ENCODE measurements at regions not wholly inside any gene's neighbourhood (a gene's known extent, or its start where the extent isn't known, plus 50 kb on each side); places are given as distances from the start of the nearest gene placed in this dataset.

DNA sequence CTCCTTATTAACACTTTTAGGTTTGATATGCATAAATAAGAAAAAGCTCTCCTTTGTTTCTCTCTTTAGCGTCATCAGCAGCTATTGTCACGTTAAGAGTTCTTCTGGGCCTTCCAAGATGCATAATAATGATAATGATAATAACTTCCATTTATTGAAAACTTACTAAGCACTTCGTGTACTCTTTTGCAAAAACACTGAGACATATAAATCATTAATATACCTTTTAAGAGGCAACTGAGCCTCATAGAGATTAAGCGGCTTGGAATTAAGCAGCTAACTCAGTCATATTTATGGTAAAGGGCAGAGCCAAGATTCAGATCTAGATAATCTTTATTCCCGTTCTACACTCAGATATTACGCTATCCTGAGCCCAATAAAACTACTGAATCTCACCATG, 1105.1 kb downstream of the OLFM4 start:
- H3K36me3 ChIP-seq: no peaks in the 10 kb centered on the region
- 66 to 75% (median 69%) methylated on average over 6 of the region's 6 CpGs for WGBS, 5 donors
- intact Hi-C loops (cut with DNase I; ENCODE audit: low total_unique reads): no loop called here
- H3K9me3 ChIP-seq: no peaks in the 10 kb centered on the region
- no peak overlapping the region for H3K27ac ChIP-seq
- no peak overlapping the region for H3K4me3 ChIP-seq
- TF ChIP-seq, protein P1, sequence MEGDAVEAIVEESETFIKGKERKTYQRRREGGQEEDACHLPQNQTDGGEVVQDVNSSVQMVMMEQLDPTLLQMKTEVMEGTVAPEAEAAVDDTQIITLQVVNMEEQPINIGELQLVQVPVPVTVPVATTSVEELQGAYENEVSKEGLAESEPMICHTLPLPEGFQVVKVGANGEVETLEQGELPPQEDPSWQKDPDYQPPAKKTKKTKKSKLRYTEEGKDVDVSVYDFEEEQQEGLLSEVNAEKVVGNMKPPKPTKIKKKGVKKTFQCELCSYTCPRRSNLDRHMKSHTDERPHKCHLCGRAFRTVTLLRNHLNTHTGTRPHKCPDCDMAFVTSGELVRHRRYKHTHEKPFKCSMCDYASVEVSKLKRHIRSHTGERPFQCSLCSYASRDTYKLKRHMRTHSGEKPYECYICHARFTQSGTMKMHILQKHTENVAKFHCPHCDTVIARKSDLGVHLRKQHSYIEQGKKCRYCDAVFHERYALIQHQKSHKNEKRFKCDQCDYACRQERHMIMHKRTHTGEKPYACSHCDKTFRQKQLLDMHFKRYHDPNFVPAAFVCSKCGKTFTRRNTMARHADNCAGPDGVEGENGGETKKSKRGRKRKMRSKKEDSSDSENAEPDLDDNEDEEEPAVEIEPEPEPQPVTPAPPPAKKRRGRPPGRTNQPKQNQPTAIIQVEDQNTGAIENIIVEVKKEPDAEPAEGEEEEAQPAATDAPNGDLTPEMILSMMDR (IDR thresholded peaks at IDR 0.05): no peak
- TF ChIP-seq POLR2A (IDR thresholded peaks at IDR 0.05) (no peak), POLR2AphosphoS5 (IDR thresholded peaks at IDR 0.05) (no peak), EP300 (IDR thresholded peaks at IDR 0.05) (no peak)
- no peak for DNase-seq
- no peaks in the 10 kb centered on the region for H3K4me1 ChIP-seq
- no peaks in the 10 kb centered on the region for H3K27me3 ChIP-seq

DNA sequence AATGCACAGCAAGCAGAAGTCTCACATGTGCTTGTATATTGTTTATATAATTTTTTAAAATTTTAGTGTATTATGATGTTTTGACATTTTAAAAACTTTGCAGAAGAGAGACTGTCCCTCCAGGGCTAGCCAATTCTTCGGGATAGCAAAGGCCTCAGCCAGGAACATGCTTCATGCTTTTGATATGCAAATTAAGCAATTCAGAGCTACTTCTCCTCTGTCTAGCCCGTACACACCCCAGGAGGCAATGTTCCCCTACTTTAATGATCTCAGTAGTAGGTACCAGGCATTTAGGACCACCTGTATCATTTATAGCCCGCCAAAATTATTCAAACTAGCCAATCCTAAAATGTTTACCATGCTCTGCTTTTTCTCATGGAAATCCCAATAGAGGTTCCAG, 1116.2 kb downstream of the OLFM4 start:
- TF ChIP-seq POLR2AphosphoS5 (IDR thresholded peaks at IDR 0.05) (no peak), EP300 (IDR thresholded peaks at IDR 0.05) (no peak), POLR2A (IDR thresholded peaks at IDR 0.05) (no peak)
- TF ChIP-seq, protein P1 (IDR thresholded peaks at IDR 0.05): no peak
- Histone ChIP-seq H3K27me3 (no peaks in the 10 kb centered on the region), H3K27ac (no peak overlapping the region), H3K9me3 (peaks cover 0 to 3% (median 0%) of the 10 kb centered on the region in 4 donors), H3K4me1 (no peaks in the 10 kb centered on the region), H3K36me3 (no peaks in the 10 kb centered on the region), H3K4me3 (no peak overlapping the region)
- intact Hi-C loops (cut with DNase I; ENCODE audit: low total_unique reads): no loop called here
- 64 to 74% (median 72%) methylated on average over 3 of the region's 3 CpGs for WGBS, 5 donors
- no peak for DNase-seq

DNA sequence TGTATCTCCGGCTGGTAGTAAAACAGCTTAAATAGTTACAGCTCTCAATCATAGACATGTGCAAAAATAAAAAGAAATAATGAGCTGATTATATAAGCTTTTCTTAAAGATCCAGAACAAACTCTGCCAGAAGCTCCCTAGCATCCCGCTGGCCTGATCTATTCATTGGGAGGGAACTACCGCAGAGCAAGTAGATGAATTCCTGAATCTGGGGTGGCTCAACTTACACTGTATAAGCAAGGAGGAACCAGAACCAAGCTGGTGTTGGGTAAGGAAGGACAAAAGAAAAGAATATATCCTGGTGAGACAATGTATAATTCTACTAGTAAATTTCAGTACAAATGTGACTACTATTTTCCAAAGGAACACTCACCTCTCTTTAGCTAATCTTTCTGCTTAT, 1122.2 kb downstream of the OLFM4 start:
- Histone ChIP-seq H3K36me3 (no peaks in the 10 kb centered on the region), H3K9me3 (peaks cover 0 to 3% (median 0%) of the 10 kb centered on the region in 4 donors), H3K27me3 (no peaks in the 10 kb centered on the region), H3K27ac (no peak overlapping the region), H3K4me1 (no peaks in the 10 kb centered on the region), H3K4me3 (no peak overlapping the region)
- intact Hi-C loops (cut with DNase I; ENCODE audit: low total_unique reads): no loop called here
- WGBS, 5 donors: 89 to 99% (median 93%) methylated on average over 3 of the region's 3 CpGs
- TF ChIP-seq, protein P1 (IDR thresholded peaks at IDR 0.05): no peak
- TF ChIP-seq EP300 (IDR thresholded peaks at IDR 0.05) (no peak), POLR2A (IDR thresholded peaks at IDR 0.05) (no peak), POLR2AphosphoS5 (IDR thresholded peaks at IDR 0.05) (no peak)
- DNase-seq: no peak

DNA sequence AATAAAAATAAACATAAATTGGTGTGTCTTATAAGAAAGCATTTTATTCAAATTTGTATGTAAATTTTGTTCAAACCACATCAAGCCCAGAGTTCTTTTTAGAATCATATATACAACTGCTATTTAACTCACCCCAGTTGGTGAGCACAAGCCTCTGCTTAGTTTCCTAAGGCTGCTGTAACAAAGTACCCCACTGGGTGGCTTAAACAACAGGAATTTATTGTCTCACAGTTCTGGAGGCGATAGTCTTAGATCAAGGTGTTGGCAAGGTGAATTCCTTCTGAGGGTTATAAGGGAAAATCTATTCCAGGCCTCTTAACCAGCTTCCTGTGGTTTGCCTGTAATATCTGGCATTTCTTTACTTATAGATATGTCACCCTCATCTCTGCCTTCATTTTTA, 1133.5 kb downstream of the OLFM4 start:
- WGBS, 5 donors: 62 to 80% (median 70%) methylated on average over 1 of the region's 1 CpG
- no peaks in the 10 kb centered on the region for H3K36me3 ChIP-seq
- no peaks in the 10 kb centered on the region for H3K27me3 ChIP-seq
- no peak for DNase-seq
- no peak overlapping the region for H3K27ac ChIP-seq
- H3K4me1 ChIP-seq: no peaks in the 10 kb centered on the region
- H3K4me3 ChIP-seq: no peak overlapping the region
- TF ChIP-seq EP300 (IDR thresholded peaks at IDR 0.05) (no peak), POLR2A (IDR thresholded peaks at IDR 0.05) (no peak), POLR2AphosphoS5 (IDR thresholded peaks at IDR 0.05) (no peak)
- TF ChIP-seq, protein P1 (IDR thresholded peaks at IDR 0.05): no peak
- intact Hi-C loops (cut with DNase I; ENCODE audit: low total_unique reads): no loop called here
- no peaks in the 10 kb centered on the region for H3K9me3 ChIP-seq

All from stomach (tissue), 8 donors.